GM03348 (cell line): ENCODE measurements at regions not wholly inside any gene's neighbourhood (a gene's known extent, or its start where the extent isn't known, plus 50 kb on each side); places are given as distances from the start of the nearest gene placed in this dataset.
A peak's percentile ranks its signal among the peaks of the same experiment; 100 is the strongest.
"Not testable (repeated sequence)": the region's sequence is repeated elsewhere in the genome, so short reads cannot be mapped to it uniquely, and the experiment has no call there.

Source experiments
- DNase-seq: peaks from one replicate; pipeline ENCODE4 v3.0.0; 2012; ENCODE audit warnings: low spot score

- DNase-seq: no peak
These were observed 885.7 kb downstream of the NR2F1-AS1 start for GRCh38 chr5:92695123-92696003.

DNA sequence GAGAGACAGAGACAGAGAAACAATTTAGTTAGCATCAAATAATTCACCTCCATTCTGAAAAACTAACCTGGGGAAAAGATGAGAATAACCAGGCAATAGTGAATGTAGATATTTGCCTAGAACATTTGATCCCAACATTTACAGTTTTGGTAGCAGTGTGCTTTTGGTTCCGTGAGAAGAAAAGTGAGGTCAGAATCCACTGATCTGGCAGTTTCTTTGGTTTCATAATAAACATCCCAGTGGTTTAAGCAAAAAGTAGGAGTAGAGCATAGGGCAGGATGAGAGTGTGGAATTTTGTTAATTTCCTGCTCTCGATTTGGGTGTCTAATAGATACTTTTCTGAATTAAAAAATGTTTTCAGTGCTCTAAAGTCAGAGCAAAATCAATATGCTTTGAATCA, 887.0 kb downstream of the NR2F1-AS1 start:
- no peak for DNase-seq

DNA sequence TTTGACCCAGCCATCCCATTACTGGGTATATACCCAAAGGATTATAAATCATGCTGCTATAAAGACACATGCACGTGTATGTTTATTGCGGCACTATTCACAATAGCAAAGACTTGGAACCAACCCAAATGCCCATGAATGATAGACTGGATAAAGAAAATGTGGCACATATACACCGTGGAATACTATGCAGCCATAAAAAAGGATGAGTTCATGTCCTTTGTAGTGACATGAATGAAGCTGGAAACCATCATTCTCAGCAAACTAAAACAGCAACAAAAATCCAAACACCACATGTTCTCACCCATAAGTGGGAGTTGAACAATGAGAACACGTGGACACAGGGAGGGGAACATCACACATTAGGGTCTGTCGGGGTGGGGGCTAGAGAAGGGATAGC, 889.1 kb downstream of the NR2F1-AS1 start:
- DNase-seq: not testable (repeated sequence)

GRCh38 chr5:92687821-92688722, 892.9 kb downstream of the NR2F1-AS1 start:
- peak; percentile 53 for DNase-seq

- no peak for DNase-seq
These were observed 902.4 kb downstream of the NR2F1-AS1 start for GRCh38 chr5:92678640-92679039.

DNA sequence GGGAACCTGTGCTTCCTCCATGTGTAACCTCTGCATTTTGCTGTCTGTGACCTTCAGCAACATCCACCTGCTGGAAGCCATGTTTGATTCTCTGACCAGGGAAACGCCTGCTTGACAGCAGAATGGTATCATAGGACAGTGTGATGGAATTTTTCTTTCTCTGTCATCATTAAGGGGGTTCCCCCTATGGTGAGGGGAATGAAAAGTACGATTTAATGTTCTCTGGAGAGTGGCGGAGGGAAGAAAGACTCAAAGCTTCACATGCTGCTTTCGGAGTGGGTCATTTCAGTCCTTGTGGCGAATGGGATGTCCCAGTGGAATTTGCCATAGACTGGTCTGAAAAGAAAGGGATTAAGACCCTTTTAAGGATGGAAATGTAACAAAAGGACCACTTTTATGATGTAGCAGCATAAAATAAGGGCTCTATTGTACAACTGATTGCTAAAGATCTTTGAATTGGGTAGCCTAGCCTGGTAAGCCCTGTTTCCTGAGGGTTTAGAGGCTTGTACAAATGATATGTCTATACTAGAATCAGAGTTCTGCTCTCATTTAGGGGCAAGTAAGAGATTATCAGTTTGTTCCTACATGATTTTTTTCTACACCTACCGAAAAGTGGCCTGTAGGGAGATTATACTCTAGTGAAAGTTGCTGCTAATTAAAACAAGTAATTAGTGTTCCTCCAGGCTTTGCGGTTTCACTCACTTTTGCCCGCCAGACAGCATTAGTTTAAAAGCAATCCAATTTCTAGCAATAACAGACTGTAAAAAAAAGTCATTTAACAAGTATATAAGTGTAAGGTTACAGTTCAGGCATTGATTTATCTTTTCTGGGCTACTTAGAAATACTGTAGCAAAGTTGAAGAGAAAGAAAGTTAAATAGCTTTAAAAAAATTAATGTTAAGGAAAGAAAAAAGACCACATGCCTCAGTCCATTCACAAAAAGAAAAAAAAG, 904.5 kb downstream of the NR2F1-AS1 start:
- no peak for DNase-seq

DNA sequence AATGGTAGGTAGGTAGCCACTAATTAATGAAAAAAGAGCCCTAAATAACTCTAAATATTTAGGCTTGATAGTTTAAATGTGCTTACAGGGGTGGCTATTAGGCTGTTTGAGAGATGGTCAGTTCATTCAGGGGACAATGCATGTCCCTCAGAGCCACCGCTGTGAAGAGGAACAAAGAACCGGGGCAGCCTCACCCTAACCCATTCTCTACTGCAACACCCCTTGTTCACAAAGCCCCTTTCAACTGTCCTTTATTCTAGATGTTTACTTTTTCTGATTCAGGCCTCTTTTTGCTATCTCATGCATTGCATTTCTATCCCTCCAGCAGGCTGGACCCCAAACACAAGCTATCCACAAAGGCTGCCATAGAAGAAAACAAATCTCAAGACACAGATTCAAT, 906.7 kb downstream of the NR2F1-AS1 start:
- no peak for DNase-seq

DNA sequence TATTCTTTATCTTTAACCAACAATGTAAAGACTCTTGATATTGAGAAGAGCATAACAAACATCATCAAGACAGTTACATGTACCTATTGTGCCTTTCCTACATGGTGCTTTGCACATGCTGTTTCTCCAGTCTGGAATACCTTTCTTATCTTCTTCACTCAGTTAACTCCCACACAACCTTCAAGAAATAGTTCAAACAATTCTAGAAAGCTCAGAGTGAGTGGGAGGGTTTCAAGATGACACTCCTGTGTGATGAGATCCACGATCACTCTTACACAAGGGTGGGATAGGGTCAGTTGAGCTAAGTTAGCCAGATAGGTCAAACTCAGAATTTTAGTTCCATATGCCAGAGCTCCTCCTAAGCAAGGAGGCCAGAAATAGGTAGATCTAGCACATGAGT, 915.5 kb downstream of the NR2F1-AS1 start:
- DNase-seq: no peak

GRCh38 chr5:92662741-92663140, 918.3 kb downstream of the NR2F1-AS1 start:
- no peak for DNase-seq

GRCh38 chr5:92659246-92659645, 921.8 kb downstream of the NR2F1-AS1 start:
- DNase-seq: no peak

GRCh38 chr5:92654601-92655000, 926.4 kb downstream of the NR2F1-AS1 start:
- DNase-seq: not testable (repeated sequence)

DNA sequence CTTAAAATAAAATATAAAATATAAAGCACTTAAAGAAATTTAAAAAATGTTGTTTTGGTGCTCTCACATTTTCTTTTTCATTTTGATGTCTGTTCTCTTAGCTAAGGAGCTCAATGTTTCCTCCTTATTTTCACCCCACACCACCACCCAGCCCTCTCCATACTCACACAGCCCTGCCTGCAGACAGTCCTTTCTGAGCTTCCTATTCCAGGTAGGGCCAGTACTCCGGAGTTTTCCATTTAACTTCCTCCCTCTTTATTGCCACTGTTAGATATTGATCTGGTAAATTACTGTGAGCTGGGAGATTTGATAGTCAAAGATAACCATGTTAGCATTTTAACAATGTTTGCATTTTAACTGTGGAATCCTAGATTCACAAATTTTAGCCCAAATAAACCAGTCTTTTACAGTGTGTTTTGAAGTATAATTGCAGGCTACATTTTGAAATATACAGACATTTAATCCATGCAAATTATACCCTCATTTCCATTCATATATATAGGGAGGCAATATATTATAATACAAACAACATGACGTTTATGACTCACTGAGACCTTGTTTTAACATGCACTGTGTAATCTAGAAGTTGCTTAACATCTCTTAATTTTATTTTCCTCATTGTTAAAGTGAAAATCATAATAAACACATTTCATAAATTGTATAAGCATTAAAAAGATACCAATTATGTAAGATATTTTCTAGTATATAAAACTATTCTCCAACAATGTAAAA, 927.1 kb downstream of the NR2F1-AS1 start:
- no peak for DNase-seq

DNA sequence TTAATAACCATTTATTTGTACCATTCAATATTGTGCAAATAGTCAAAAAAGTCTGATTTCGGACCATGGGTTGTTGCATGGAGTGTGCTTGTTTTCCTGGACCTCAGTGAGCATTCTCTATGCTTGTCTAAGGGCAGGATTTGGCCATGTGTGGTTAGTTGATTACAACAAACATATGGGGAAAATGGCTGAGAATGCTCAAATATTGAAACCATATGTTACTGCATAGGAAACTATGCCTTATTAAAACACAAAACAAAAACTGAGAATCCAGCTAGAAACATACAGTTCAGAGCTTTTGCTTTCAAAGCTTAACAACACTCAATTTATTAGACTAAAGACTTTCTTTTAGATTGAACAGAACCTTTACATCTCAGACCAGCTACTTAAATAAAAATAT, 928.3 kb downstream of the NR2F1-AS1 start:
- peak; percentile 29 for DNase-seq

- DNase-seq: no peak
These were observed 936.6 kb downstream of the NR2F1-AS1 start for GRCh38 chr5:92644266-92644886.

GRCh38 chr5:92641031-92641962, 939.7 kb downstream of the NR2F1-AS1 start:
- DNase-seq: peak; percentile 12

DNA sequence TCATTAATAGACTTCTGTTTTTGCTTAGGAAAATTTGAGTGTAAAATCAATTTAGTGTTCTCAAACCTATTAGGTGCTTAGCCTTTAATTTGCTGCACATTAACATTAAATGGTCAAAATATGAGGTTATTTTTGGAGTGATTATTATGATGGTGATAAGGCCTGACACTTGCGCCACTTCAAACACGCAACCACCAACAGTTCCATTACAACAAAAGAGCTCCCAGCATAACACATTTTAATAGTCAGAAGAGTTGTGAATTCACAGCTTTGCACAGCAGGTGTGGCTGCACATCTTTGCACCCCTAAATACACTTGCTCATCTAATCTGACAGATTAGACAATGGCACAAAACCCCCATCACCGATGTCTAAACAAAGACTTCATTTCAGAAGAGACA, 940.7 kb downstream of the NR2F1-AS1 start:
- no peak for DNase-seq

GRCh38 chr5:92637960-92638359, 943.1 kb downstream of the NR2F1-AS1 start:
- DNase-seq: no peak

- DNase-seq: no peak
These were observed 943.8 kb downstream of the NR2F1-AS1 start for GRCh38 chr5:92637247-92637646.

GRCh38 chr5:92635001-92635461, 946.0 kb downstream of the NR2F1-AS1 start:
- no peak for DNase-seq
